Pancreas (tissue), 10 donors: ENCODE measurements at regions not wholly inside any gene's neighbourhood (a gene's known extent, or its start where the extent isn't known, plus 50 kb on each side); places are given as distances from the start of the nearest gene placed in this dataset.

Experiments used
- ATAC-seq, 4 donors: fragments of 200-7000 bp; cut with Tn5 transposase; one replicate each; pipeline versions ENCODE4 v1.8.0 to v1.9.1; 2020; ENCODE audit warnings: mild to moderate bottlenecking in 4 of 4, moderate library complexity in 4 of 4
- DNase-seq, 6 donors: peaks; one replicate each; pipeline ENCODE4 v3.0.0-alpha.2; 2020
- FAIRE-seq: peaks from 2 replicates; lab custom pipeline; 2012; peaks lifted over from hg19 to GRCh38; lab: Jason Lieb, UNC
- H3K27ac ChIP-seq, 4 donors: fragments of 200-600 bp; sonication (generic); 1 replicate in 3 of 4; 2 replicates in 1 of 4; pipeline versions ENCODE4 v1.5.0 to v1.8.0; 2020
- H3K27me3 ChIP-seq, 4 donors: fragments of 200-600 bp; one replicate each; pipeline ENCODE4 v1.8.0; 2021
- H3K36me3 ChIP-seq, 3 donors: fragments of 200-600 bp; sonication (generic) in 1 of 3; one replicate each; pipeline versions ENCODE4 v1.5.0 to v1.8.0; 2020 to 2021
- H3K4me1 ChIP-seq, 3 donors: fragments of 200-600 bp; one replicate each; pipeline ENCODE4 v1.8.0; 2021
- H3K4me3 ChIP-seq, 4 donors: fragments of 200-600 bp; sonication (generic) in 2 of 4; one replicate each; pipeline versions ENCODE4 v1.5.0 to v1.8.0; 2020 to 2021
- H3K9me3 ChIP-seq, 4 donors: fragments of 200-600 bp; one replicate each; pipeline ENCODE4 v1.8.0; 2021
- CTCF ChIP-seq, 4 donors: fragments of 200-600 bp; sonication (generic) in 3 of 4; IDR thresholded peaks; one replicate each; pipeline versions ENCODE4 v1.5.0 to v1.8.0; 2021; ENCODE audit warnings: antibody characterized with exemption in 4 of 4
- WGBS, 2 donors: extraction: QIAGEN DNeasy Blood & Tissue Kit; methylation state at CpG; one replicate each; pipeline ENCODE4 v1.1.7; 2013; 5-methylcytosine and 5-hydroxymethylcytosine counted together
- intact Hi-C, 3 donors: fragments of 100-400 bp; cut with DNase I; formaldehyde crosslinking; loops; one replicate each; pipeline versions ENCODE4 v1.11.1 to v1.14.2; 2022
- donor health status: healthy with polysubstance abuse.
- donor health status: DM: no; HTN: no; CAD: no; lungs with moderate emphysema.
- donor health status: DM: no; HTN: no; CAD: no.
- donor health status: control.
- donor health status: control.
- donor health status: Bipolar disorder and iron deficiency.
- donor health status: DM: yes; HTN: yes; CAD: no.
- donor health status: DM: no; HTN: no; CAD: no.
- donor health status: DM: no; HTN: no; CAD: no.
- donor health status: DM: yes; HTN: yes; CAD: no.

- Histone ChIP-seq H3K27ac (no peak overlapping the region), H3K4me3 (no peak overlapping the region), H3K36me3 (no peaks in the 10 kb centered on the region), H3K9me3 (no peaks in the 10 kb centered on the region), H3K4me1 (no peaks in the 10 kb centered on the region), H3K27me3 (no peaks in the 10 kb centered on the region)
- FAIRE-seq (no peak), DNase-seq (no peak), ATAC-seq (peak in 3 of 4 donors; percentile 34 to 52 (median 49))
- no peak for TF ChIP-seq CTCF (IDR thresholded peaks at IDR 0.05)
- intact Hi-C loops: loop anchor here in 1 of 3 donors (10.0 kb wide), 1 partner anchor 906 kb away; no protein-coding TSS in a partner anchor
- WGBS, 2 donors: 31 to 34% methylated on average over 1 of the region's 1 CpG
Measured at GRCh38 chr3:188940573-188940932, 231.2 kb upstream of the TPRG1 start.

DNA sequence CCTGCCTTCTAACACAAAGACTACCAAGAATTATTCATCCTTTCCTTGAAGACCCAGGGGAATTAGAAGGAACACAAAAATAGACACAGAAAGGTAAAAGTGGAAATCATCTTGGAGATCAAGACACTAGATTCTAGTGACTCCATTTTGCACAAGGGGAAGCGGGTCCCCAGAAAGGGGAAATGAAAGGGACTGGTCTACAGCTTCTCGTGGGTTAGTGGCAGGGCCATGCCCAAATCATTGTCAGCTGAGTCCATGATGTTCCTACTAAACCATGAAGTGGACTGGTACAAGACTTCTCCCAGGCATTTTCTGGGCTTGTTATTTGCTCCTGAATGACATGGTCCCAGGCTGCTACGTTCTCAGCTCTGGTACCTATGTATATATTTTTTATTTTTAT is 230.7 kb upstream of the TPRG1 start:
- H3K27me3 ChIP-seq: no peaks in the 10 kb centered on the region
- ATAC-seq (peak in 2 of 4 donors; percentile 68 to 83), DNase-seq (peak in 1 of 6 donors; percentile 31), FAIRE-seq (no peak)
- H3K9me3 ChIP-seq: no peaks in the 10 kb centered on the region
- no peak for TF ChIP-seq CTCF (IDR thresholded peaks at IDR 0.05)
- intact Hi-C loops: loop anchor here in 1 of 3 donors (10.0 kb wide), 1 partner anchor 906 kb away; no protein-coding TSS in a partner anchor
- H3K4me3 ChIP-seq: no peak overlapping the region
- 84 to 85% methylated on average over 3 of the region's 3 CpGs for WGBS, 2 donors
- H3K36me3 ChIP-seq: no peaks in the 10 kb centered on the region
- no peak overlapping the region for H3K27ac ChIP-seq
- no peaks in the 10 kb centered on the region for H3K4me1 ChIP-seq

DNA sequence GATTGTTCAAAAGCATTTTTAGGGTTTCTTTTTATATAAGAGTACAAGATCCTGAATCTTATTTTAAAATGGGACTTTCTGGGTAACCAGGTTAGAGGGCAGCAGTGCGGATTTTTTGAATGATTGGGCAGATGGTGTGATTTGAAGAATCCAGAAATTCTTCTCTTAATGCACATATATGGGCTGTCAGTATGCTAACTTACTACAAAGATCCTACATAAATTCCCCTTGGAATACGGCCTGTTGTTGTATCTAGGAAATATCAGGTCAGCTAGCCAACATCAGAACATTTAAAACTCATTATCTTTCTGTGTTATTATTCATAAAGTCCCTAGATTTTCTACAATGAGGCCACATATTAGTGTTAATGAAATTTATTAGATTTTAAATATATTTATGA is 229.6 kb upstream of the TPRG1 start:
- TF ChIP-seq CTCF (IDR thresholded peaks at IDR 0.05): no peak
- ATAC-seq (no peak), FAIRE-seq (no peak), DNase-seq (no peak)
- no peaks in the 10 kb centered on the region for H3K27me3 ChIP-seq
- no peak overlapping the region for H3K27ac ChIP-seq
- H3K4me1 ChIP-seq: peaks cover 0 to 8% (median 4%) of the 10 kb centered on the region in 3 donors
- no peaks in the 10 kb centered on the region for H3K9me3 ChIP-seq
- intact Hi-C loops: loop anchor here in 1 of 3 donors (10.0 kb wide), 1 partner anchor 907 kb away; no protein-coding TSS in a partner anchor
- no peak overlapping the region for H3K4me3 ChIP-seq
- WGBS, 2 donors: 91 to 94% methylated on average over 2 of the region's 2 CpGs
- H3K36me3 ChIP-seq: no peaks in the 10 kb centered on the region

- no peak for DNase-seq
- H3K4me1 ChIP-seq: peaks cover 5 to 9% (median 9%) of the 10 kb centered on the region in 3 donors
- no peak overlapping the region for H3K4me3 ChIP-seq
- FAIRE-seq: no peak
- intact Hi-C loops: loop anchor here in 1 of 3 donors (10.0 kb wide), 1 partner anchor 909 kb away; no protein-coding TSS in a partner anchor
- no peak for TF ChIP-seq CTCF (IDR thresholded peaks at IDR 0.05)
- H3K36me3 ChIP-seq: no peaks in the 10 kb centered on the region
- ATAC-seq: no peak
- H3K27ac ChIP-seq: no peak overlapping the region
- H3K27me3 ChIP-seq: no peaks in the 10 kb centered on the region
- H3K9me3 ChIP-seq: no peaks in the 10 kb centered on the region
Measured at GRCh38 chr3:188943591-188943990, 228.2 kb upstream of the TPRG1 start.

DNA sequence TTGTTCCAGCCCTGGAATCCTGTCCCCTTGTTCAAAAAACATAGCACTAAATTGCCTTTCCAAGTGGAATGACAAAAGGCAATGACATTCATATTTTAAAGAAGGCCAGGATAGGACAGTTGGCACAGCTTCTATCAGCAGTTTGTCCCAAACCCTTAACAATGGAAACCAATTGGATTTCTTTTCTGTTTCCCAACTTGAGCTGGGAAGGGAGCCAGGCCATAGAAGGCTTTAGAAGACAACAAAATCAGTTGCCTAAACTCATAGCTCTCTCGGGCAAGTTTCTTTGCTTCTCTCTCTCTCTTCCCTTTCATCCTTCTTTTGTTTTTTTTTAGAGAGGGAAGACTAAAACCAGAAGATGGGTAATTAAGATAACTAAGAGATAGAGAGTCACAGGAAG is 227.7 kb upstream of the TPRG1 start:
- intact Hi-C loops: loop anchor here in 1 of 3 donors (10.0 kb wide), 1 partner anchor 909 kb away; no protein-coding TSS in a partner anchor
- no peak for TF ChIP-seq CTCF (IDR thresholded peaks at IDR 0.05)
- H3K4me3 ChIP-seq: no peak overlapping the region
- ATAC-seq: no peak
- no peak overlapping the region for H3K27ac ChIP-seq
- H3K9me3 ChIP-seq: no peaks in the 10 kb centered on the region
- WGBS, 2 donors: 82% methylated on average over 1 of the region's 1 CpG
- no peaks in the 10 kb centered on the region for H3K36me3 ChIP-seq
- H3K27me3 ChIP-seq: no peaks in the 10 kb centered on the region
- no peak for DNase-seq
- FAIRE-seq: no peak
- H3K4me1 ChIP-seq: peaks cover 10 to 15% (median 14%) of the 10 kb centered on the region in 3 donors
